H1 (cell line): ENCODE measurements at regions not wholly inside any gene's neighbourhood (a gene's known extent, or its start where the extent isn't known, plus 50 kb on each side); places are given as distances from the start of the nearest gene placed in this dataset.

Experiments used
- CHD2 ChIP-seq: IDR thresholded peaks from 2 replicates; pipeline ENCODE4 v1.6.1; 2012; ENCODE audit warnings: low read length, improper control_type of control experiment
- SP4 ChIP-seq: IDR thresholded peaks from 2 replicates; pipeline ENCODE4 v1.6.1; 2012; ENCODE audit warnings: low read length, inconsistent platforms
- SRF ChIP-seq: IDR thresholded peaks from 2 replicates; pipeline ENCODE4 v1.6.1; 2011; ENCODE audit warnings: mild to moderate bottlenecking, low read depth, low read length, moderate library complexity
- TF ChIP-seq, protein P1 (sequence below): fragments of 300-600 bp; sonication (generic); IDR thresholded peaks from 2 replicates; pipeline ENCODE4 v1.7.1; 2012; ENCODE audit warnings: low read length, moderate library complexity, mild to moderate bottlenecking, inconsistent platforms; ENCODE audit not compliant: insufficient replicate concordance

DNA sequence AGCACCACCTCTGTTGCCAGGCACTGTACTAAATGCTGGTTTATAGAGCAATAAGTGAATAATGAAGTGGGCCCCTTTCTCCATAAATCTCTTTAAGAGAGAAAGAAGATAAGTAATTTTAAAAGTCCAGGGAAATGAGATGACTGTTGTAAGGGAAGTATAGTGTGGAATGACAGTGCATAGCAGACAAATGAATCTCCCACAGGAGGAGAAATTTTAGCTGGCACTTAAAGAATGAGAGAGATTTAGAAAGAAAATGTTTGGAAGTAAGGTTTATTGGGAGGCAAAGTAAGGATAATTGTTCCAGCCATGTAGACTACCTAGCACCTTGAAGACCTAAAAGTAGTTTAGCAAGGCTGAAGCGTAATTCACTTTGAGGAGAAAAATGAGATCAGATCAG, 1081.1 kb upstream of the PABPC4L start (continued):
- no peak for TF ChIP-seq SP4
- no peak for TF ChIP-seq CHD2
- no peak for TF ChIP-seq SRF
- TF ChIP-seq, protein P1, sequence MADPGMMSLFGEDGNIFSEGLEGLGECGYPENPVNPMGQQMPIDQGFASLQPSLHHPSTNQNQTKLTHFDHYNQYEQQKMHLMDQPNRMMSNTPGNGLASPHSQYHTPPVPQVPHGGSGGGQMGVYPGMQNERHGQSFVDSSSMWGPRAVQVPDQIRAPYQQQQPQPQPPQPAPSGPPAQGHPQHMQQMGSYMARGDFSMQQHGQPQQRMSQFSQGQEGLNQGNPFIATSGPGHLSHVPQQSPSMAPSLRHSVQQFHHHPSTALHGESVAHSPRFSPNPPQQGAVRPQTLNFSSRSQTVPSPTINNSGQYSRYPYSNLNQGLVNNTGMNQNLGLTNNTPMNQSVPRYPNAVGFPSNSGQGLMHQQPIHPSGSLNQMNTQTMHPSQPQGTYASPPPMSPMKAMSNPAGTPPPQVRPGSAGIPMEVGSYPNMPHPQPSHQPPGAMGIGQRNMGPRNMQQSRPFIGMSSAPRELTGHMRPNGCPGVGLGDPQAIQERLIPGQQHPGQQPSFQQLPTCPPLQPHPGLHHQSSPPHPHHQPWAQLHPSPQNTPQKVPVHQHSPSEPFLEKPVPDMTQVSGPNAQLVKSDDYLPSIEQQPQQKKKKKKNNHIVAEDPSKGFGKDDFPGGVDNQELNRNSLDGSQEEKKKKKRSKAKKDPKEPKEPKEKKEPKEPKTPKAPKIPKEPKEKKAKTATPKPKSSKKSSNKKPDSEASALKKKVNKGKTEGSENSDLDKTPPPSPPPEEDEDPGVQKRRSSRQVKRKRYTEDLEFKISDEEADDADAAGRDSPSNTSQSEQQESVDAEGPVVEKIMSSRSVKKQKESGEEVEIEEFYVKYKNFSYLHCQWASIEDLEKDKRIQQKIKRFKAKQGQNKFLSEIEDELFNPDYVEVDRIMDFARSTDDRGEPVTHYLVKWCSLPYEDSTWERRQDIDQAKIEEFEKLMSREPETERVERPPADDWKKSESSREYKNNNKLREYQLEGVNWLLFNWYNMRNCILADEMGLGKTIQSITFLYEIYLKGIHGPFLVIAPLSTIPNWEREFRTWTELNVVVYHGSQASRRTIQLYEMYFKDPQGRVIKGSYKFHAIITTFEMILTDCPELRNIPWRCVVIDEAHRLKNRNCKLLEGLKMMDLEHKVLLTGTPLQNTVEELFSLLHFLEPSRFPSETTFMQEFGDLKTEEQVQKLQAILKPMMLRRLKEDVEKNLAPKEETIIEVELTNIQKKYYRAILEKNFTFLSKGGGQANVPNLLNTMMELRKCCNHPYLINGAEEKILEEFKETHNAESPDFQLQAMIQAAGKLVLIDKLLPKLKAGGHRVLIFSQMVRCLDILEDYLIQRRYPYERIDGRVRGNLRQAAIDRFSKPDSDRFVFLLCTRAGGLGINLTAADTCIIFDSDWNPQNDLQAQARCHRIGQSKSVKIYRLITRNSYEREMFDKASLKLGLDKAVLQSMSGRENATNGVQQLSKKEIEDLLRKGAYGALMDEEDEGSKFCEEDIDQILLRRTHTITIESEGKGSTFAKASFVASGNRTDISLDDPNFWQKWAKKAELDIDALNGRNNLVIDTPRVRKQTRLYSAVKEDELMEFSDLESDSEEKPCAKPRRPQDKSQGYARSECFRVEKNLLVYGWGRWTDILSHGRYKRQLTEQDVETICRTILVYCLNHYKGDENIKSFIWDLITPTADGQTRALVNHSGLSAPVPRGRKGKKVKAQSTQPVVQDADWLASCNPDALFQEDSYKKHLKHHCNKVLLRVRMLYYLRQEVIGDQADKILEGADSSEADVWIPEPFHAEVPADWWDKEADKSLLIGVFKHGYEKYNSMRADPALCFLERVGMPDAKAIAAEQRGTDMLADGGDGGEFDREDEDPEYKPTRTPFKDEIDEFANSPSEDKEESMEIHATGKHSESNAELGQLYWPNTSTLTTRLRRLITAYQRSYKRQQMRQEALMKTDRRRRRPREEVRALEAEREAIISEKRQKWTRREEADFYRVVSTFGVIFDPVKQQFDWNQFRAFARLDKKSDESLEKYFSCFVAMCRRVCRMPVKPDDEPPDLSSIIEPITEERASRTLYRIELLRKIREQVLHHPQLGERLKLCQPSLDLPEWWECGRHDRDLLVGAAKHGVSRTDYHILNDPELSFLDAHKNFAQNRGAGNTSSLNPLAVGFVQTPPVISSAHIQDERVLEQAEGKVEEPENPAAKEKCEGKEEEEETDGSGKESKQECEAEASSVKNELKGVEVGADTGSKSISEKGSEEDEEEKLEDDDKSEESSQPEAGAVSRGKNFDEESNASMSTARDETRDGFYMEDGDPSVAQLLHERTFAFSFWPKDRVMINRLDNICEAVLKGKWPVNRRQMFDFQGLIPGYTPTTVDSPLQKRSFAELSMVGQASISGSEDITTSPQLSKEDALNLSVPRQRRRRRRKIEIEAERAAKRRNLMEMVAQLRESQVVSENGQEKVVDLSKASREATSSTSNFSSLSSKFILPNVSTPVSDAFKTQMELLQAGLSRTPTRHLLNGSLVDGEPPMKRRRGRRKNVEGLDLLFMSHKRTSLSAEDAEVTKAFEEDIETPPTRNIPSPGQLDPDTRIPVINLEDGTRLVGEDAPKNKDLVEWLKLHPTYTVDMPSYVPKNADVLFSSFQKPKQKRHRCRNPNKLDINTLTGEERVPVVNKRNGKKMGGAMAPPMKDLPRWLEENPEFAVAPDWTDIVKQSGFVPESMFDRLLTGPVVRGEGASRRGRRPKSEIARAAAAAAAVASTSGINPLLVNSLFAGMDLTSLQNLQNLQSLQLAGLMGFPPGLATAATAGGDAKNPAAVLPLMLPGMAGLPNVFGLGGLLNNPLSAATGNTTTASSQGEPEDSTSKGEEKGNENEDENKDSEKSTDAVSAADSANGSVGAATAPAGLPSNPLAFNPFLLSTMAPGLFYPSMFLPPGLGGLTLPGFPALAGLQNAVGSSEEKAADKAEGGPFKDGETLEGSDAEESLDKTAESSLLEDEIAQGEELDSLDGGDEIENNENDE: no peak
